ENCODE measurements at regions not wholly inside any gene's neighbourhood (a gene's known extent, or its start where the extent isn't known, plus 50 kb on each side); places are given as distances from the start of the nearest gene placed in this dataset.
"Not testable (repeated sequence)": the region's sequence is repeated elsewhere in the genome, so short reads cannot be mapped to it uniquely, and the experiment has no call there.

- Histone ChIP-seq H3K27ac (no peak overlapping the region), H3K4me3 (no peak overlapping the region), H3K9me3 (replicated peaks in 1 of 3) (no peaks in the 10 kb centered on the region), H3K27me3 (peaks cover 6% of the 10 kb centered on the region), H3K36me3 (replicated peaks in 1 of 2) (no peaks in the 10 kb centered on the region), H3K4me1 (replicated peaks in 1 of 2) (no peaks in the 10 kb centered on the region)
- TF ChIP-seq CTCF (IDR thresholded peaks at IDR 0.05), result no peak
- no peak for TF ChIP-seq POLR2A (IDR thresholded peaks at IDR 0.05)
- 64 to 77% (median 68%) methylated on average over 2 of the region's 2 CpGs for WGBS, 4 donors
- intact Hi-C loops (cut with DNase I), result no loop called here
- no peak for DNase-seq
Observed at GRCh38 chr12:112684742-112685141, 106.8 kb upstream of the RPH3A start.

DNA sequence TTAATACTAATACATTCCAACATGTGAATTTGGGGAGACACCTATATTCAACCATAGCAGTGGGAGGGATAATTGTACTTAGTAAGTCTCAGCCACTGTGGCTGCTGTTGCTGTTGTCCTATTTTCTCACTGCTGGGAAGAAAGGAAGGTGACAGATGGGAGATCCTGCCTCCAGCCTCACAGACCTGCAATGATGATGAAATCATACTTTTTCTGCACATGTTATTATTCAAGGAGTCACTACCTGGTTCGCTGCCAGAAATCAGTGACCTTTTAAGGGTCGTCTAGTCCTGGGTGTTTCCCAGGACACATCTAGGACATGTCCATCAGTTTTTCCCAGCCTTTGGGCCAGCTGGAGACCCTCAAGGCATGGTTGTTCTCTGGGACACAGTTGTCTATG lies 106.2 kb upstream of the RPH3A start:
- Histone ChIP-seq H3K36me3 (replicated peaks in 1 of 2) (no peaks in the 10 kb centered on the region), H3K4me1 (replicated peaks in 1 of 2) (no peaks in the 10 kb centered on the region), H3K27ac (no peak overlapping the region), H3K4me3 (no peak overlapping the region), H3K9me3 (replicated peaks in 1 of 3) (no peaks in the 10 kb centered on the region), H3K27me3 (peaks cover 6% of the 10 kb centered on the region)
- intact Hi-C loops (cut with DNase I), result no loop called here
- TF ChIP-seq CTCF (IDR thresholded peaks at IDR 0.05) (no peak), POLR2A (IDR thresholded peaks at IDR 0.05) (no peak)
- WGBS, 4 donors, result 48 to 57% (median 54%) methylated on average over 2 of the region's 2 CpGs
- peak in 1 of 7 donors; percentile 61 for DNase-seq

DNA sequence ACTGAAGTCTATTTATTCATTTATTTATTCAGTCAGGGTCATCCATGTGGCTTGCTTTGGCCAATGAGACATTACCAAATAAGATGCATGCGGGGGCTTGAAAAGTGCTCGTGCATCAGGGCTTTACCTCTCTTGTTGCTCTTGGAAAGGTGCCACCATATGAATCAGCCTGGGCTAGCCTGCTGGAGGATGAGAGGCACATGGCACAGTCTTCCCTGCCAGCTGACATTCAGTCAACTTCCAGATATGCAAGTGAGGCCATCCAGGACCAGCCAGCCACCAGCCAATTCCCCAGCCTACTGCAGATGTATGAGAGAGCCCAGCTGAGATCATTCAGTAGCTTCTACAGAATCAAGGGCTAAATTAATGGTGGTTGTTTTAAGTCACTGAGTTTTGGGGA lies 105.2 kb upstream of the RPH3A start:
- no peak overlapping the region for H3K27ac ChIP-seq
- peak in 1 of 7 donors; percentile 9 for DNase-seq
- no peaks in the 10 kb centered on the region for H3K36me3 ChIP-seq (replicated peaks in 1 of 2)
- no peaks in the 10 kb centered on the region for H3K4me1 ChIP-seq (replicated peaks in 1 of 2)
- peaks cover 6% of the 10 kb centered on the region for H3K27me3 ChIP-seq
- TF ChIP-seq POLR2A (IDR thresholded peaks at IDR 0.05) (no peak), CTCF (IDR thresholded peaks at IDR 0.05) (no peak)
- no peak overlapping the region for H3K4me3 ChIP-seq
- H3K9me3 ChIP-seq (replicated peaks in 1 of 3), result no peaks in the 10 kb centered on the region
- WGBS, 4 donors, result 52 to 58% (median 57%) methylated on average over 2 of the region's 2 CpGs
- intact Hi-C loops (cut with DNase I), result no loop called here

- no peaks in the 10 kb centered on the region for H3K36me3 ChIP-seq (replicated peaks in 1 of 2)
- DNase-seq, result no peak
- intact Hi-C loops (cut with DNase I), result no loop called here
- no peaks in the 10 kb centered on the region for H3K9me3 ChIP-seq (replicated peaks in 1 of 3)
- 59 to 71% (median 61%) methylated on average over 9 of the region's 9 CpGs for WGBS, 4 donors
- TF ChIP-seq CTCF (IDR thresholded peaks at IDR 0.05) (no peak), POLR2A (IDR thresholded peaks at IDR 0.05) (no peak)
- no peaks in the 10 kb centered on the region for H3K27me3 ChIP-seq
- H3K4me3 ChIP-seq, result no peak overlapping the region
- H3K4me1 ChIP-seq (replicated peaks in 1 of 2), result no peaks in the 10 kb centered on the region
- H3K27ac ChIP-seq, result no peak overlapping the region
Observed at GRCh38 chr12:112694065-112694464, 97.5 kb upstream of the RPH3A start.

DNA sequence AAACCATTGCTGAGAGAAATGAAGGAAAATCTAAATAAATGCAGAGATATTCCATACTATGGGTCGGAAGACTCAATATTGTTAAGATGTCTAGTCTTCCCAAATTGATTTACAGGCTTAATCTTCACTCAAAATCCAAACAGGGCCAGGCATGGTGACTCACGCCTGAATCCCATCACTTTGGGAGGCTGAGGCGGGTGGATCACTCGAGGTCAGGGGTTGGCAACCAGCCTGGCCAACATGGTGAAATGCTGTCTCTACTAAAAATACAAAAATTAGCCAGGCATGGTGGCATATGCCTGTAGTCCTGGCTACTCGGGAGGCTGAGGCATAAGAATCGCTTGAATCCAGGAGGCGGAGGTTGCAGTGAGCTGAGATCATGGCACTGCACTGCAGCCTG lies 94.1 kb upstream of the RPH3A start:
- H3K4me1 ChIP-seq (replicated peaks in 1 of 2); H3K4me3 ChIP-seq; H3K36me3 ChIP-seq (replicated peaks in 1 of 2); H3K27ac ChIP-seq; intact Hi-C loops (cut with DNase I); H3K27me3 ChIP-seq; H3K9me3 ChIP-seq (replicated peaks in 1 of 3): not testable (repeated sequence)
- 49 to 59% (median 59%) methylated on average over 7 of the region's 7 CpGs for WGBS, 4 donors
- DNase-seq, result peak; percentile 60 to 80 (median 70)

Measured in adrenal gland (tissue), 9 donors.